H1 (cell line): ENCODE measurements at regions not wholly inside any gene's neighbourhood (a gene's known extent, or its start where the extent isn't known, plus 50 kb on each side); places are given as distances from the start of the nearest gene placed in this dataset.

Experiments used
- ATF3 ChIP-seq: IDR thresholded peaks from 2 replicates; pipeline ENCODE4 v1.6.1; 2011; ENCODE audit warnings: low read depth, mild to moderate bottlenecking, low read length; ENCODE audit not compliant: insufficient read depth
- CBX5 ChIP-seq: fragments of 300-800, 300-1000 bp; sonication (generic); IDR thresholded peaks from 2 replicates; pipeline ENCODE4 v1.7.1; 2016; ENCODE audit warnings: antibody characterized with exemption, low read length, low read depth
- CTCF ChIP-seq, 3 experiments: IDR thresholded peaks; 1 replicate in 2 of 3; 2 replicates in 1 of 3; pipeline versions ENCODE4 v1.5.1 to v1.6.1; 2011; ENCODE audit warnings: low read length in 3 of 3, mild to moderate bottlenecking in 3 of 3, inconsistent platforms in 2 of 3, low read depth in 1 of 3, moderate library complexity in 1 of 3; ENCODE audit not compliant: insufficient read depth in 1 of 3; ENCODE audit errors: control extremely low read depth in 1 of 3
- GABPA ChIP-seq: IDR thresholded peaks from 2 replicates; pipeline ENCODE4 v1.6.1; 2011; ENCODE audit warnings: mild to moderate bottlenecking, low read length, moderate library complexity, borderline replicate concordance; ENCODE audit not compliant: insufficient read depth
- POLR2A ChIP-seq, 2 experiments: IDR thresholded peaks; 1 replicate in 1 of 2; 2 replicates in 1 of 2; pipeline ENCODE4 v1.6.1; 2011; ENCODE audit warnings: low read depth in 2 of 2, low read length in 2 of 2, mild to moderate bottlenecking in 2 of 2; ENCODE audit errors: control extremely low read depth in 1 of 2
- POLR2AphosphoS5 ChIP-seq: IDR thresholded peaks from 2 replicates; pipeline ENCODE4 v1.6.1; 2011; ENCODE audit warnings: low read depth, low read length

GRCh38 chr6:21773576-21773968 is 180.0 kb downstream of the SOX4 start:
- TF ChIP-seq CBX5 (no peak), CTCF (IDR thresholded peaks at IDR 0.05; ENCODE audit: control extremely low read depth in 1 of 3, insufficient read depth in 1 of 3, low read depth in 1 of 3, low read length in 3 of 3) (no peak), POLR2AphosphoS5 (no peak; the same call in 1 of the 2 replicates), POLR2A (IDR thresholded peaks at IDR 0.05; ENCODE audit: control extremely low read depth in 1 of 2, low read depth in 2 of 2, low read length in 2 of 2) (no peak), GABPA (no peak), ATF3 (no peak)
